Mucosa of rectum (tissue), 2 donors: ENCODE measurements at regions not wholly inside any gene's neighbourhood (a gene's known extent, or its start where the extent isn't known, plus 50 kb on each side); places are given as distances from the start of the nearest gene placed in this dataset.

Experiments
- H3K27ac ChIP-seq, 2 donors: one replicate each; pipeline ENCODE4 v1.7.0; 2013; ENCODE audit warnings: inconsistent platforms in 2 of 2, low read depth in 2 of 2, low read length in 2 of 2
- H3K27me3 ChIP-seq, 2 donors: one replicate each; pipeline ENCODE4 v1.7.0; 2013; ENCODE audit warnings: low read length in 2 of 2; ENCODE audit not compliant: control insufficient read depth in 2 of 2, insufficient read depth in 2 of 2
- H3K36me3 ChIP-seq, 2 donors: one replicate each; pipeline ENCODE4 v1.7.0; 2013; ENCODE audit warnings: low read length in 2 of 2; ENCODE audit not compliant: control insufficient read depth in 2 of 2, insufficient read depth in 2 of 2
- H3K4me1 ChIP-seq, 2 donors: one replicate each; pipeline ENCODE4 v1.7.0; 2013; ENCODE audit warnings: low read length in 2 of 2, mild to moderate bottlenecking in 1 of 2; ENCODE audit not compliant: control insufficient read depth in 2 of 2, insufficient read depth in 2 of 2
- H3K4me3 ChIP-seq, 2 donors: one replicate each; pipeline ENCODE4 v1.7.0; 2013; ENCODE audit warnings: low read length in 2 of 2
- H3K9ac ChIP-seq, 2 donors: one replicate each; pipeline ENCODE4 v1.7.0; 2013; ENCODE audit warnings: low read length in 2 of 2, low read depth in 1 of 2, mild to moderate bottlenecking in 1 of 2
- H3K9me3 ChIP-seq, 2 donors: one replicate each; pipeline ENCODE4 v1.7.0; 2013; ENCODE audit warnings: low read length in 2 of 2; ENCODE audit not compliant: control insufficient read depth in 2 of 2
- donor health status: healthy.
- donor health status: Normal muscosa, but diverticular disease.

GRCh38 chr7:88617185-88617584, 142.3 kb upstream of the ZNF804B start:
- Histone ChIP-seq H3K27me3 (no peaks in the 10 kb centered on the region), H3K9me3 (no peaks in the 10 kb centered on the region), H3K9ac (no peak overlapping the region), H3K36me3 (no peaks in the 10 kb centered on the region), H3K4me3 (no peak overlapping the region), H3K27ac (no peak overlapping the region), H3K4me1 (no peaks in the 10 kb centered on the region)

- H3K27ac ChIP-seq, result no peak overlapping the region
- H3K27me3 ChIP-seq, result no peaks in the 10 kb centered on the region
- no peaks in the 10 kb centered on the region for H3K36me3 ChIP-seq
- no peak overlapping the region for H3K4me3 ChIP-seq
- H3K9me3 ChIP-seq, result no peaks in the 10 kb centered on the region
- no peak overlapping the region for H3K9ac ChIP-seq
- no peaks in the 10 kb centered on the region for H3K4me1 ChIP-seq
Observed at GRCh38 chr7:88615336-88615735, 144.2 kb upstream of the ZNF804B start.

GRCh38 chr7:88614736-88615135, 144.8 kb upstream of the ZNF804B start:
- no peak overlapping the region for H3K27ac ChIP-seq
- H3K9me3 ChIP-seq, result no peaks in the 10 kb centered on the region
- no peaks in the 10 kb centered on the region for H3K4me1 ChIP-seq
- H3K27me3 ChIP-seq, result no peaks in the 10 kb centered on the region
- no peak overlapping the region for H3K4me3 ChIP-seq
- no peak overlapping the region for H3K9ac ChIP-seq
- H3K36me3 ChIP-seq, result no peaks in the 10 kb centered on the region

GRCh38 chr7:88610942-88611341, 148.6 kb upstream of the ZNF804B start:
- no peaks in the 10 kb centered on the region for H3K4me1 ChIP-seq
- no peak overlapping the region for H3K4me3 ChIP-seq
- no peaks in the 10 kb centered on the region for H3K27me3 ChIP-seq
- no peak overlapping the region for H3K9ac ChIP-seq
- H3K36me3 ChIP-seq, result no peaks in the 10 kb centered on the region
- H3K27ac ChIP-seq, result no peak overlapping the region
- H3K9me3 ChIP-seq, result no peaks in the 10 kb centered on the region

GRCh38 chr7:88600695-88601094, 158.8 kb upstream of the ZNF804B start:
- no peaks in the 10 kb centered on the region for H3K4me1 ChIP-seq
- no peak overlapping the region for H3K27ac ChIP-seq
- no peaks in the 10 kb centered on the region for H3K36me3 ChIP-seq
- H3K4me3 ChIP-seq, result no peak overlapping the region
- H3K9me3 ChIP-seq, result no peaks in the 10 kb centered on the region
- no peak overlapping the region for H3K9ac ChIP-seq
- H3K27me3 ChIP-seq, result no peaks in the 10 kb centered on the region

- Histone ChIP-seq H3K9me3 (no peaks in the 10 kb centered on the region), H3K27ac (no peak overlapping the region), H3K27me3 (no peaks in the 10 kb centered on the region), H3K36me3 (no peaks in the 10 kb centered on the region), H3K9ac (no peak overlapping the region), H3K4me1 (no peaks in the 10 kb centered on the region), H3K4me3 (no peak overlapping the region)
Observed at GRCh38 chr7:88599528-88599927, 160.0 kb upstream of the ZNF804B start.

- H3K9me3 ChIP-seq, result no peaks in the 10 kb centered on the region
- no peak overlapping the region for H3K9ac ChIP-seq
- no peak overlapping the region for H3K4me3 ChIP-seq
- H3K27me3 ChIP-seq, result no peaks in the 10 kb centered on the region
- H3K27ac ChIP-seq, result no peak overlapping the region
- no peaks in the 10 kb centered on the region for H3K4me1 ChIP-seq
- no peaks in the 10 kb centered on the region for H3K36me3 ChIP-seq
Observed at GRCh38 chr7:88597941-88598425, 161.5 kb upstream of the ZNF804B start.

- Histone ChIP-seq H3K27ac (no peak overlapping the region), H3K27me3 (no peaks in the 10 kb centered on the region), H3K9me3 (no peaks in the 10 kb centered on the region), H3K36me3 (no peaks in the 10 kb centered on the region), H3K4me3 (no peak overlapping the region), H3K4me1 (no peaks in the 10 kb centered on the region), H3K9ac (no peak overlapping the region)
Observed at GRCh38 chr7:88590963-88591362, 168.5 kb upstream of the ZNF804B start.

- H3K36me3 ChIP-seq, result no peaks in the 10 kb centered on the region
- H3K27ac ChIP-seq, result no peak overlapping the region
- no peaks in the 10 kb centered on the region for H3K4me1 ChIP-seq
- H3K9me3 ChIP-seq, result no peaks in the 10 kb centered on the region
- H3K9ac ChIP-seq, result no peak overlapping the region
- H3K4me3 ChIP-seq, result no peak overlapping the region
- no peaks in the 10 kb centered on the region for H3K27me3 ChIP-seq
Observed at GRCh38 chr7:88589927-88590326, 169.6 kb upstream of the ZNF804B start.

- no peak overlapping the region for H3K27ac ChIP-seq
- no peaks in the 10 kb centered on the region for H3K9me3 ChIP-seq
- H3K9ac ChIP-seq, result no peak overlapping the region
- no peaks in the 10 kb centered on the region for H3K4me1 ChIP-seq
- no peaks in the 10 kb centered on the region for H3K27me3 ChIP-seq
- H3K4me3 ChIP-seq, result no peak overlapping the region
- H3K36me3 ChIP-seq, result no peaks in the 10 kb centered on the region
Observed at GRCh38 chr7:88586890-88587289, 172.6 kb upstream of the ZNF804B start.

- H3K4me1 ChIP-seq, result no peaks in the 10 kb centered on the region
- no peak overlapping the region for H3K4me3 ChIP-seq
- H3K27me3 ChIP-seq, result no peaks in the 10 kb centered on the region
- H3K36me3 ChIP-seq, result no peaks in the 10 kb centered on the region
- no peak overlapping the region for H3K27ac ChIP-seq
- no peak overlapping the region for H3K9ac ChIP-seq
- no peaks in the 10 kb centered on the region for H3K9me3 ChIP-seq
Observed at GRCh38 chr7:88586219-88586618, 173.3 kb upstream of the ZNF804B start.
